HEK293T (cell line): ENCODE measurements at regions not wholly inside any gene's neighbourhood (a gene's known extent, or its start where the extent isn't known, plus 50 kb on each side); places are given as distances from the start of the nearest gene placed in this dataset.

ENCODE experiments used
- BHLHE40 ChIP-seq: fragments of 450-650 bp; IDR thresholded peaks from 2 replicates; pipeline ENCODE4 v1.6.1; 2016; ENCODE audit warnings: mild to moderate bottlenecking, moderate library complexity, borderline replicate concordance
- ELF4 ChIP-seq: fragments of 450-650 bp; IDR thresholded peaks from 2 replicates; pipeline ENCODE4 v1.6.1; 2017; ENCODE audit warnings: antibody characterized with exemption
- LEF1 ChIP-seq: fragments of 450-650 bp; IDR thresholded peaks from 2 replicates; pipeline ENCODE4 v1.6.1; 2017; ENCODE audit warnings: mild to moderate bottlenecking, borderline replicate concordance
- TARDBP ChIP-seq: fragments of 450-650 bp; IDR thresholded peaks from 2 replicates; pipeline ENCODE4 v1.6.1; 2016

GRCh38 chr2:226483745-226484619 is 315.6 kb downstream of the IRS1 start:
- TF ChIP-seq BHLHE40 (no peak), TARDBP (no peak), LEF1 (no peak), ELF4 (no peak)
